HG02798 (cell line): ENCODE measurements at regions not wholly inside any gene's neighbourhood (a gene's known extent, or its start where the extent isn't known, plus 50 kb on each side); places are given as distances from the start of the nearest gene placed in this dataset.
"Not testable (repeated sequence)": the region's sequence is repeated elsewhere in the genome, so short reads cannot be mapped to it uniquely, and the experiment has no call there.

ENCODE experiments used
- ATAC-seq: cut with Tn5 transposase; IDR thresholded peaks from one replicate; pipeline ENCODE4 v1.9.1; 2021; ENCODE audit warnings: mild to moderate bottlenecking; ENCODE audit not compliant: unreplicated experiment, poor library complexity

- no peak for ATAC-seq
Observed at GRCh38 chr7:94161476-94161875, 157.3 kb upstream of the BET1 start.

GRCh38 chr7:94169682-94170081 lies 165.5 kb upstream of the BET1 start:
- ATAC-seq = no peak

GRCh38 chr7:94170836-94171235 lies 166.7 kb upstream of the BET1 start:
- ATAC-seq = peak; percentile 94

GRCh38 chr7:94173436-94173835 lies 169.3 kb upstream of the BET1 start:
- no peak for ATAC-seq

- ATAC-seq = no peak
Observed at GRCh38 chr7:94174375-94174774, 170.2 kb upstream of the BET1 start.

GRCh38 chr7:94174956-94175355 lies 170.8 kb upstream of the BET1 start:
- ATAC-seq = no peak

- ATAC-seq = no peak
Observed at GRCh38 chr7:94176694-94177200, 172.6 kb upstream of the BET1 start.

- no peak for ATAC-seq
Observed at GRCh38 chr7:94177441-94177840, 173.3 kb upstream of the BET1 start.

GRCh38 chr7:94178230-94178629 lies 174.1 kb upstream of the BET1 start:
- ATAC-seq = peak; percentile 97

- no peak for ATAC-seq
Observed at GRCh38 chr7:94179466-94179865, 175.3 kb upstream of the BET1 start.

GRCh38 chr7:94182066-94182465 lies 177.9 kb upstream of the BET1 start:
- ATAC-seq = no peak

GRCh38 chr7:94182721-94183120 lies 178.6 kb upstream of the BET1 start:
- no peak for ATAC-seq

GRCh38 chr7:94183289-94183749 lies 179.2 kb upstream of the BET1 start:
- no peak for ATAC-seq

- no peak for ATAC-seq
Observed at GRCh38 chr7:94183891-94184290, 179.7 kb upstream of the BET1 start.

- ATAC-seq = no peak
Observed at GRCh38 chr7:94188350-94188749, 184.2 kb upstream of the BET1 start.

GRCh38 chr7:94190599-94191061 lies 186.5 kb upstream of the BET1 start:
- ATAC-seq = no peak

GRCh38 chr7:94194426-94194825 lies 190.3 kb upstream of the BET1 start:
- not testable (repeated sequence) for ATAC-seq

- no peak for ATAC-seq
Observed at GRCh38 chr7:94195201-94195600, 191.0 kb upstream of the BET1 start.

GRCh38 chr7:94195813-94196212 lies 191.7 kb upstream of the BET1 start:
- ATAC-seq = no peak

GRCh38 chr7:94205529-94205928 lies 189.2 kb upstream of the COL1A2 start:
- ATAC-seq = no peak

- ATAC-seq = no peak
Observed at GRCh38 chr7:94206295-94206694, 188.4 kb upstream of the COL1A2 start.

- no peak for ATAC-seq
Observed at GRCh38 chr7:94212160-94212559, 182.5 kb upstream of the COL1A2 start.
